ENCODE measurements at regions not wholly inside any gene's neighbourhood (a gene's known extent, or its start where the extent isn't known, plus 50 kb on each side); places are given as distances from the start of the nearest gene placed in this dataset.

DNA sequence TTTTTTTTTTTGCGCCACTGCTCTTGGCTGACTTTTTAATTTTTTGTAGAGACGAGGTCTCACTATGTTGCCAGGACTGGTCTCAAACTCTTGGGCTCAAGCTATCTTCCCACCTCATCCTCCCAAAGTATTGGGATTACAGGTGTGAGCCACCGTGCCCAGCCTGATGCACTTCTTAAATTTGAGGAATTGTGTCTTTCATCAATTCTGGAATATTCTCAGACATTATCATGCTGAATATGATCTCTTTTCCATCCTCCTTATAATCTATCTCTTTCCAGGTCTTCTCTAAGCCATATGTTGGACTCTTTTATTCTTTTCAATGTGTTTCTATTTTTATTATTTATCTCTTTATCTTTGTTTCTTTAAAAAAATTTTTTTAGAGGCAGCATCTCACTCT lies 196.2 kb upstream of the IER5L start:
- H3K27ac ChIP-seq, result no peak overlapping the region
- TF ChIP-seq, protein P1, sequence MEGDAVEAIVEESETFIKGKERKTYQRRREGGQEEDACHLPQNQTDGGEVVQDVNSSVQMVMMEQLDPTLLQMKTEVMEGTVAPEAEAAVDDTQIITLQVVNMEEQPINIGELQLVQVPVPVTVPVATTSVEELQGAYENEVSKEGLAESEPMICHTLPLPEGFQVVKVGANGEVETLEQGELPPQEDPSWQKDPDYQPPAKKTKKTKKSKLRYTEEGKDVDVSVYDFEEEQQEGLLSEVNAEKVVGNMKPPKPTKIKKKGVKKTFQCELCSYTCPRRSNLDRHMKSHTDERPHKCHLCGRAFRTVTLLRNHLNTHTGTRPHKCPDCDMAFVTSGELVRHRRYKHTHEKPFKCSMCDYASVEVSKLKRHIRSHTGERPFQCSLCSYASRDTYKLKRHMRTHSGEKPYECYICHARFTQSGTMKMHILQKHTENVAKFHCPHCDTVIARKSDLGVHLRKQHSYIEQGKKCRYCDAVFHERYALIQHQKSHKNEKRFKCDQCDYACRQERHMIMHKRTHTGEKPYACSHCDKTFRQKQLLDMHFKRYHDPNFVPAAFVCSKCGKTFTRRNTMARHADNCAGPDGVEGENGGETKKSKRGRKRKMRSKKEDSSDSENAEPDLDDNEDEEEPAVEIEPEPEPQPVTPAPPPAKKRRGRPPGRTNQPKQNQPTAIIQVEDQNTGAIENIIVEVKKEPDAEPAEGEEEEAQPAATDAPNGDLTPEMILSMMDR (conservative IDR thresholded peaks at IDR 0.05; ENCODE audit: low read depth), result no peak
- POLR2A ChIA-PET (ENCODE audit: low non-redundant PET), result no interaction called here
- DNase-seq (ENCODE audit: low spot score), result no peak
- CTCF ChIA-PET, result interaction anchor here (0.6 kb wide), 2 partner anchors 85 to 244 kb away, joined by 3 read pairs; no protein-coding TSS in a partner anchor

DNA sequence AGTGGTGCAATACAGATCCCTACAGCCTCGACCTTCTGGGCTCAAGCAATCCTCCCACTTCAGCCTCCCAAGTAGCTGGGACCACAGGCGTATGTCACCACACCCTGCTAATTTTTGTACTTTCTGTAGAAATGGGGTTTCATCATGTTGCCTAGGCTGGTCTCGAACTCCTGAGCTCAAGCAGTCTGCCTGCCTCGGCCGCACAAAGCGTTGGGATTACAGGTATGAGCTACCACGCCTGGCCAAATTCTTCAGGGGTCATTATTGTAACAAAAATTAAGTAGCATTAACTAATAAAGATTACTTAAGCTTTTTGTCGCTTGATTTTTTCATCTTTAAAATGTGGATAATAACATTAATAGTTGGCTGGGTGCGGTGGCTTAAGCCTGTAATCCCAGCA lies 195.3 kb upstream of the IER5L start:
- no peak overlapping the region for H3K27ac ChIP-seq
- TF ChIP-seq, protein P1 (conservative IDR thresholded peaks at IDR 0.05; ENCODE audit: low read depth), result no peak
- no peak for DNase-seq (ENCODE audit: low spot score)
- ChIA-PET CTCF (interaction anchor here (0.6 kb wide), 1 partner anchor 377 kb away, joined by 4 read pairs; no protein-coding TSS in a partner anchor), POLR2A (ENCODE audit: low non-redundant PET) (interaction anchor here (0.6 kb wide), 1 partner anchor 9 kb away, joined by 5 read pairs; no protein-coding TSS in a partner anchor)

DNA sequence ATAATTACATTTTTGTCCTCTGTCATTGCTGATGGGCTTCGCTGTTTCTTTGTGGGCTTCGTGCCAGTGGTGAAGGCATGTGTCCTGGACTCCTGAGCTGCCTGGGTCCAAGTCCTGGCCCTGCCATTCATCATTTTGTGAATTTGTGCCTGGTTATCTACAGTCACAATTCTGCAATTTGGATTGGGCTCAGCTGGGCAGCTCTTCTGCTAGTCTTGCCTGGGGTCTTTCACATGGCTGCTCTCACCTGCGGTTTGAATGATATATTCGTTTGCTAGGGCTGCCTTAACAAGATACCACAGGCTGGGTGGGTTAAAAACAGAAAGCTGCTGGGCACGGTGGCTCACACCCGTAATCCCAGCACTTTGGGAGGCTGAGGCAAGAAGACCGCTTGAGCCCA lies 192.7 kb upstream of the IER5L start:
- TF ChIP-seq, protein P1 (conservative IDR thresholded peaks at IDR 0.05; ENCODE audit: low read depth), result no peak
- POLR2A ChIA-PET (ENCODE audit: low non-redundant PET), result no interaction called here
- H3K27ac ChIP-seq, result no peak overlapping the region
- DNase-seq (ENCODE audit: low spot score), result no peak
- CTCF ChIA-PET, result interaction anchor here (0.6 to 0.9 kb wide), 2 partner anchors 13 to 151 kb away, joined by 3 to 4 read pairs; no protein-coding TSS in a partner anchor

DNA sequence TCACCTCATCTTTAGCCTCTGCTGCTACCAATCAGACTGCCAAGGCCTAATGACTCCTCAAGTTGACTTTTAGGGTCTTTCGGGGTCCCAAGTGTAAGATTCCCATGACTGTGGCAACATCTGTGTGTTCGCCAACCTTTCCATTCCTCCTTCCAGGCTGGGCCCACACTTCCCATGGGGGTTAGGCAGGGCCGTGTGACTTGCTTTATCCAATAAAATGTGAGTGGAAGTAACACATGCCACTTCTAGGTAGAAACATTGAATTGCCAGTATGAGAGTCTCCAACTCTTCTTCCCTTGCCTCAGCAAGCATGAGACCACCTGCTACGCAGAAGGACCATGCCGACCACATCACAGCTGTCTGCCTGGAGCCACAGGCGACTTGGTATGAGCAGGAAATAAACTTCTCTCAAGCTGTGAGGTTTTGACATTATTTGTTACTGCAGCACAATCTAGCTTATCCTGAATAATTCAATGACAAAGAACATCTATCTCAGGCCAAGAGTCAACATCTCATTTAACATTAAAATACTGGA lies 190.4 kb upstream of the IER5L start:
- H3K27ac ChIP-seq, result no peak overlapping the region
- ChIA-PET CTCF (no interaction called here), POLR2A (ENCODE audit: low non-redundant PET) (interaction anchor here (1.2 kb wide), 1 partner anchor 14 kb away, joined by 4 read pairs; no protein-coding TSS in a partner anchor)
- TF ChIP-seq, protein P1 (conservative IDR thresholded peaks at IDR 0.05; ENCODE audit: low read depth), result no peak
- DNase-seq (ENCODE audit: low spot score), result no peak

DNA sequence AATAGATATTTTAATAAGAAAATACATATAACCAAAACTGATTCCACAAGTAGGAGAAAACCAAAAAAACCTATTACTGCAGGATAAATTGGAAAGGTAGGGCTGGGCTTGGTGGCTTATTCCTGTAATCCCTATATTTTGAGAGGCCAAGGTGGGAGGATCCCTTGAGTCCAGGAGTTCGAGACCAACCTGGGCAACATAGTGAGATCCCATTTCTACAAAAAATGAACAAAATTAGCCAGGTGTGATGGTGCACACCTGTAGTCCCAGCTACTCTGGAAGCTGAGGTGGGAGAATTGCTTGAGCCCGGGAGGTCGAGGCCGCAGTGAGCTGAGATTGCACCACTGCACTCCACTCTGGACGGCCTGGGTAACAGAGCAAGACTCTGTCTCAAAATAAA lies 189.2 kb upstream of the IER5L start:
- CTCF ChIA-PET, result interaction anchor here (0.7 kb wide), 2 partner anchors 114 to 117 kb away, joined by 3 to 9 read pairs; no protein-coding TSS in a partner anchor
- TF ChIP-seq, protein P1 (conservative IDR thresholded peaks at IDR 0.05; ENCODE audit: low read depth), result no peak
- no peak for DNase-seq (ENCODE audit: low spot score)
- POLR2A ChIA-PET (ENCODE audit: low non-redundant PET), result interaction anchor here (0.6 kb wide), 1 partner anchor 29 kb away, joined by 9 read pairs; no protein-coding TSS in a partner anchor
- no peak overlapping the region for H3K27ac ChIP-seq

DNA sequence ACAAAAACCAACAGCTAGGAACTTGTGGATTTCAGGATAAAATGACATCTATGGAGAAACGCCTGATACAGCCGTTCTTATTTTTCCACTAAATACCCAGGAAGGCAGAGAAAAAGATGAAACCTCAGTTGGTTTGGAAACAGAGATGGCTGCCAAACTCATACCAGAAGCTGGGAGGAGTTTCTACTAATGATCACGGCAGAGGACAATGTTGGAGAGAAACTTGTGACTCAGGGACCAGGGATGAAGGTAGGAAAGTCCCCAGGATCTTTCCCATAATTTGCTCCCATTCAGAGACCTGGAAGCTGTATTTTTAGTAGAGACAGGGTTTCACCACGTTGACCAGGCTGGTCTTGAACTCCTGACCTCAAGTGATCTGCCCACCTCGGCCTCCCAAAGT lies 187.1 kb upstream of the IER5L start:
- CTCF ChIA-PET, result no interaction called here
- POLR2A ChIA-PET (ENCODE audit: low non-redundant PET), result interaction anchor here (0.6 kb wide), 1 partner anchor 20 kb away, joined by 3 read pairs; no protein-coding TSS in a partner anchor

More for the DNA sequence above, 187.1 kb upstream of the IER5L start:
- DNase-seq (ENCODE audit: low spot score), result no peak
- TF ChIP-seq, protein P1 (conservative IDR thresholded peaks at IDR 0.05; ENCODE audit: low read depth), result no peak
- H3K27ac ChIP-seq, result no peak overlapping the region
